B cell (primary cell): ENCODE measurements at regions not wholly inside any gene's neighbourhood (a gene's known extent, or its start where the extent isn't known, plus 50 kb on each side); places are given as distances from the start of the nearest gene placed in this dataset.

Experiments
- ATAC-seq: fragments of 200-7000 bp; cut with Tn5 transposase; one replicate; pipeline ENCODE4 v1.10.0; 2021; ENCODE audit warnings: low read depth, mild to moderate bottlenecking, moderate number of reproducible peaks, moderate library complexity
- CTCF ChIA-PET: fragments of 350-600 bp; sonication (Branson Sonifier 250); formaldehyde crosslinking; loops from one replicate; lab custom pipeline; 2021; ENCODE audit warnings: antibody characterized with exemption, inconsistent platforms; lab: Charles Lee
- POLR2A ChIA-PET: fragments of 350-600 bp; sonication (Branson Sonifier 250); formaldehyde crosslinking; loops from one replicate; lab custom pipeline; 2021; ENCODE audit warnings: antibody characterized with exemption; lab: Charles Lee
- DNase-seq: peaks from one replicate; pipeline ENCODE4 v3.0.0; 2013
- H2AFZ ChIP-seq: 2 replicates; pipeline ENCODE4 v1.6.1; 2012; ENCODE audit warnings: mild to moderate bottlenecking, low read depth, low read length; ENCODE audit not compliant: insufficient read depth, poor library complexity, severe bottlenecking
- H3K27ac ChIP-seq, 2 donors: 1 replicate in 1 of 2; 2 replicates in 1 of 2; pipeline ENCODE4 v1.5.1; 2012 to 2013; ENCODE audit warnings: low read length in 2 of 2, mild to moderate bottlenecking in 2 of 2, moderate library complexity in 1 of 2
- H3K27me3 ChIP-seq, 4 experiments: fragments of 200-600 bp in 1 of 4; sonication (generic) in 1 of 4; replicated peaks in 1 of 4; 1 replicate in 2 of 4; 2 replicates in 2 of 4; pipeline versions ENCODE4 v1.6.1 to v1.7.0; 2013 to 2016; ENCODE audit warnings: low read length in 3 of 4, mild to moderate bottlenecking in 2 of 4, mixed read lengths in 1 of 4, moderate library complexity in 1 of 4; ENCODE audit not compliant: insufficient read depth in 4 of 4, control insufficient read depth in 3 of 4; ENCODE audit errors: control extremely low read depth in 1 of 4
- H3K36me3 ChIP-seq, 2 experiments: replicated peaks in 1 of 2; 1 replicate in 1 of 2; 2 replicates in 1 of 2; pipeline versions ENCODE4 v1.6.1 to v1.7.1; 2013; ENCODE audit warnings: low read length in 1 of 2; ENCODE audit not compliant: insufficient read depth in 2 of 2, control insufficient read depth in 1 of 2; ENCODE audit errors: control extremely low read depth in 1 of 2, extremely low read depth in 1 of 2
- H3K4me1 ChIP-seq, 2 donors: fragments of 200-600 bp in 1 of 2; sonication (generic) in 1 of 2; 1 replicate in 1 of 2; 2 replicates in 1 of 2; pipeline versions ENCODE4 v1.5.1 to v1.6.1; 2013 to 2017; ENCODE audit warnings: low read length in 2 of 2; ENCODE audit not compliant: control insufficient read depth in 2 of 2, insufficient read depth in 2 of 2
- H3K4me2 ChIP-seq: replicated peaks from 2 replicates; pipeline ENCODE3; 2012; ENCODE audit warnings: mild to moderate bottlenecking, low read depth, low read length; ENCODE audit not compliant: poor library complexity, severe bottlenecking
- H3K4me3 ChIP-seq, 5 experiments: fragments of 200-600 bp in 1 of 5; sonication (generic) in 1 of 5; 1 replicate in 3 of 5; 2 replicates in 2 of 5; pipeline versions ENCODE4 v1.5.1 to v1.7.0; 2011 to 2016; ENCODE audit warnings: low read length in 4 of 5, mild to moderate bottlenecking in 4 of 5, low read depth in 2 of 5, control low read depth in 1 of 5, moderate library complexity in 1 of 5; ENCODE audit not compliant: insufficient read depth in 1 of 5; ENCODE audit errors: control extremely low read depth in 1 of 5, extremely low read depth in 1 of 5
- H3K79me2 ChIP-seq: fragments of 200-600 bp; sonication (generic); one replicate; pipeline ENCODE4 v1.6.0; 2016; ENCODE audit warnings: low read length; ENCODE audit not compliant: control insufficient read depth, insufficient read depth
- H3K9ac ChIP-seq: fragments of 200-600 bp; sonication (generic); 2 replicates; pipeline ENCODE4 v1.6.1; 2017; ENCODE audit warnings: mild to moderate bottlenecking, low read length, moderate library complexity
- H3K9me3 ChIP-seq, 3 donors: one replicate each; pipeline versions ENCODE4 v1.6.1 to v1.7.1; 2013; ENCODE audit warnings: low read length in 2 of 3; ENCODE audit not compliant: control insufficient read depth in 2 of 3, insufficient read depth in 1 of 3; ENCODE audit errors: control extremely low read depth in 1 of 3
- H4K20me1 ChIP-seq: 2 replicates; pipeline ENCODE4 v1.6.0; 2012; ENCODE audit warnings: mild to moderate bottlenecking, low read length; ENCODE audit not compliant: insufficient read depth, control insufficient read depth, poor library complexity, severe bottlenecking
- H3K27ac Mint-ChIP-seq: one replicate; pipeline ENCODE4 v1.8.0; 2021; ENCODE audit warnings: mixed read lengths
- H3K27me3 Mint-ChIP-seq: one replicate; pipeline ENCODE4 v1.8.0; 2021; ENCODE audit warnings: mixed read lengths
- H3K4me1 Mint-ChIP-seq: one replicate; pipeline ENCODE4 v1.8.0; 2021; ENCODE audit warnings: mixed read lengths
- H3K4me3 Mint-ChIP-seq: one replicate; pipeline ENCODE4 v1.8.0; 2021; ENCODE audit warnings: mixed read lengths
- H3K9me3 Mint-ChIP-seq: one replicate; pipeline ENCODE4 v1.8.0; 2022; ENCODE audit warnings: mixed read lengths; ENCODE audit not compliant: insufficient read depth
- EZH2 ChIP-seq: IDR thresholded peaks from 2 replicates; pipeline ENCODE4 v1.6.1; 2012; ENCODE audit warnings: borderline replicate concordance, low read depth, mild to moderate bottlenecking, moderate library complexity, low read length; ENCODE audit not compliant: insufficient read depth, poor library complexity, severe bottlenecking
- WGBS: methylation state at CpG from one replicate; pipeline ENCODE4 v1.1.5; 2013; ENCODE audit warnings: missing lambda C conversion rate; ENCODE audit not compliant: insufficient coverage; 5-methylcytosine and 5-hydroxymethylcytosine counted together
- intact Hi-C: fragments of 100-400 bp; cut with micrococcal nuclease; formaldehyde crosslinking; loops from one replicate; pipeline ENCODE4 v1.10.0; 2022
- TF ChIP-seq, protein P1 (sequence below): fragments of 200-600 bp; IDR thresholded peaks from one replicate; pipeline ENCODE4 v1.8.0; 2022; ENCODE audit warnings: antibody characterized with exemption, mild to moderate bottlenecking

DNA sequence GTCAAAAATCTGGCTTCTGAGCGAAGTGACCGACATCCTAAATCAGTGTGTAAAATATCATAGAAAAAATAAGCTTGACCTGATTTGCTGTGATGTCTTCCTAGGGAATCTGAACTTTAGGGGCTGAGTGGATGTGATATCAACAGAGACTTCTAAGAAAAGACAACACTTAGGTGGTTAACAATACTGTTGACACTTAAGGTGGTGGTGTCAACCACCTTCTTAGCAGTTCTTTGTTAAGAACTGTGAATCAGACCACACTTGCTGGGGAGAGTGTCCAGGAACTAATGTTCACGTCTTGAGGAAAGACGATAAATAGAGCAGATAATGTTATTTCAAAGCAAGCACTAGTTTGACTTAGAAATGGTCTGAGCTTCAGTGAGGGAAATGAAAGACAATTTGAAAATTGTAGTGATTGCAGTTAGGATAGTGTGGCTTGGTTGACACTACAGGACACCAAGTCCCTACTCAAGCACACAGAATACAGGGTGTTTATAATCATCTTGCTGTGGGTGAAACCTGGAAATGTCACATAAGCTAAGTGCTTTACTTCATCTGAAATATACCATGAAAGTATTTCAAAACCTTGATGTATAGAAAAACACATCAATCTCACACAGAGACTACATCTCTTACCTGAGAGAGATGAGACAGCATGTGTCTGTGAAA is 1936.5 kb downstream of the PCDH9 start:
- H3K4me3 Mint-ChIP-seq: no peak overlapping the region
- H2AFZ ChIP-seq: no peak overlapping the region
- H3K27me3 ChIP-seq: no peaks in the 10 kb centered on the region
- ChIA-PET POLR2A (no interaction called here), CTCF (no interaction called here)
- no peak overlapping the region for H3K4me3 ChIP-seq
- no peak for DNase-seq
- no peaks in the 10 kb centered on the region for H3K79me2 ChIP-seq
- 100% methylated on average over 3 of the region's 4 CpGs for WGBS
- ATAC-seq: no peak
- no peaks in the 10 kb centered on the region for H3K9me3 ChIP-seq
- H3K4me1 ChIP-seq: no peaks in the 10 kb centered on the region
- H4K20me1 ChIP-seq: no peaks in the 10 kb centered on the region
- no peak overlapping the region for H3K4me2 ChIP-seq
- no peak overlapping the region for H3K9ac ChIP-seq
- no peaks in the 10 kb centered on the region for H3K27me3 Mint-ChIP-seq
- H3K4me1 Mint-ChIP-seq: no peaks in the 10 kb centered on the region
- intact Hi-C loops: no loop called here
- no peaks in the 10 kb centered on the region for H3K36me3 ChIP-seq
- no peak overlapping the region for H3K27ac ChIP-seq
- no peak for TF ChIP-seq EZH2
- TF ChIP-seq, protein P1, sequence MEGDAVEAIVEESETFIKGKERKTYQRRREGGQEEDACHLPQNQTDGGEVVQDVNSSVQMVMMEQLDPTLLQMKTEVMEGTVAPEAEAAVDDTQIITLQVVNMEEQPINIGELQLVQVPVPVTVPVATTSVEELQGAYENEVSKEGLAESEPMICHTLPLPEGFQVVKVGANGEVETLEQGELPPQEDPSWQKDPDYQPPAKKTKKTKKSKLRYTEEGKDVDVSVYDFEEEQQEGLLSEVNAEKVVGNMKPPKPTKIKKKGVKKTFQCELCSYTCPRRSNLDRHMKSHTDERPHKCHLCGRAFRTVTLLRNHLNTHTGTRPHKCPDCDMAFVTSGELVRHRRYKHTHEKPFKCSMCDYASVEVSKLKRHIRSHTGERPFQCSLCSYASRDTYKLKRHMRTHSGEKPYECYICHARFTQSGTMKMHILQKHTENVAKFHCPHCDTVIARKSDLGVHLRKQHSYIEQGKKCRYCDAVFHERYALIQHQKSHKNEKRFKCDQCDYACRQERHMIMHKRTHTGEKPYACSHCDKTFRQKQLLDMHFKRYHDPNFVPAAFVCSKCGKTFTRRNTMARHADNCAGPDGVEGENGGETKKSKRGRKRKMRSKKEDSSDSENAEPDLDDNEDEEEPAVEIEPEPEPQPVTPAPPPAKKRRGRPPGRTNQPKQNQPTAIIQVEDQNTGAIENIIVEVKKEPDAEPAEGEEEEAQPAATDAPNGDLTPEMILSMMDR: no peak
- H3K9me3 Mint-ChIP-seq: no peaks in the 10 kb centered on the region
- no peak overlapping the region for H3K27ac Mint-ChIP-seq

DNA sequence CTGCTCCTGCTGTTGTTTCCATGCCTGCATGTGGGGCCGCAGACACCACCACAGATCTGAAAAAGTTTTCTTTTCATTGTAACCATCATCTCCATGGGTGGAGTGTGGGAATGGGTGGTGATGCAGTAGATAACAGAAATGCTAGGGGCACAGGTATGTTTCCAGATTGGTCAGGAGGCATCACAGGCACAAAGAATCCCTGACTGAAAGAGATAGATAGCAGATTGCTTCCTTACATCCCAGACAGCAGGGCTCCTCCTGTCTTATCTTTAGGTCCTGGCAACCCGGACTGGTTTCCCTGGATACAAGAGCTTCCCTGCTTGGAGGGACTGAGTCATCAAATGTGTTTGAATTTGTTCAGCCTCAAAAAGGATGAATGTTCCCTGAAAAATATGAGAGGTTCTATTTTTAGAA is 1937.6 kb downstream of the PCDH9 start:
- H3K36me3 ChIP-seq: no peaks in the 10 kb centered on the region
- Mint-ChIP-seq H3K4me3 (no peak overlapping the region), H3K27me3 (no peaks in the 10 kb centered on the region), H3K9me3 (no peaks in the 10 kb centered on the region), H3K4me1 (no peaks in the 10 kb centered on the region), H3K27ac (no peak overlapping the region)
- DNase-seq (no peak), ATAC-seq (no peak)
- ChIA-PET POLR2A (no interaction called here), CTCF (no interaction called here)
- no peaks in the 10 kb centered on the region for H3K79me2 ChIP-seq
- no peaks in the 10 kb centered on the region for H3K4me1 ChIP-seq
- no peak overlapping the region for H3K4me3 ChIP-seq
- no peak overlapping the region for H3K4me2 ChIP-seq
- no peaks in the 10 kb centered on the region for H3K27me3 ChIP-seq
- no peak overlapping the region for H3K27ac ChIP-seq
- H2AFZ ChIP-seq: no peak overlapping the region
- no peak overlapping the region for H3K9ac ChIP-seq
- no peaks in the 10 kb centered on the region for H4K20me1 ChIP-seq
- intact Hi-C loops: no loop called here
- WGBS: no CpG with 5 or more reads among the region's 2 CpGs
- peaks cover 0 to 2% (median 0%) of the 10 kb centered on the region in 3 donors for H3K9me3 ChIP-seq
- TF ChIP-seq EZH2: no peak
- TF ChIP-seq, protein P1: no peak
